AG10803 (cell line): ENCODE measurements at regions not wholly inside any gene's neighbourhood (a gene's known extent, or its start where the extent isn't known, plus 50 kb on each side); places are given as distances from the start of the nearest gene placed in this dataset.

ENCODE experiments used
- DNase-seq: peaks from one replicate; pipeline ENCODE4 v3.0.0; 2010; ENCODE audit warnings: low read depth
- H3K4me3 ChIP-seq: 2 replicates; pipeline ENCODE4 v1.5.1; 2011; ENCODE audit warnings: mild to moderate bottlenecking, low read length, control low read depth
- TF ChIP-seq, protein P1 (sequence below): conservative IDR thresholded peaks from 2 replicates; pipeline ENCODE4 v1.5.1; 2011; ENCODE audit warnings: mild to moderate bottlenecking, low read length, control low read depth, inconsistent platforms

DNA sequence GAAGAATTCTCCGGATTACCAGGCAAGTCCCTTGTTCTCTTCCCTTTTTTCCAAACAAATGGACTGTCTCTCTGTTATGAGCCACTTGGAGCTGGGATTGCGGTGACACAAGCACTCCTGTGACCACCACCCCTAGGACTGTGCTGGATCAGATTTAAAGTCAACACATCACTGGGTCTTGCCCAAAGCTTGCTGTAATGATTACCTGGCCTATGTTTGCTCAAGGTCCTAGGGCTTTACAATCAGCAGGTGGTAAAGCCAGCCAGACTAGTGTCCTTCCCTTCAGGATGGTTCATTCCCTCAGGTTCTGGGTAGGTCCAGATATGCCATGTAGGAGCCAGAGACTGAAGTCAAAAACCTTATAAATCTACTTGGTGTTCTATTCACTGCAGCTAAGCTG is 144.7 kb downstream of the COX18 start:
- no peak for DNase-seq
- TF ChIP-seq, protein P1, sequence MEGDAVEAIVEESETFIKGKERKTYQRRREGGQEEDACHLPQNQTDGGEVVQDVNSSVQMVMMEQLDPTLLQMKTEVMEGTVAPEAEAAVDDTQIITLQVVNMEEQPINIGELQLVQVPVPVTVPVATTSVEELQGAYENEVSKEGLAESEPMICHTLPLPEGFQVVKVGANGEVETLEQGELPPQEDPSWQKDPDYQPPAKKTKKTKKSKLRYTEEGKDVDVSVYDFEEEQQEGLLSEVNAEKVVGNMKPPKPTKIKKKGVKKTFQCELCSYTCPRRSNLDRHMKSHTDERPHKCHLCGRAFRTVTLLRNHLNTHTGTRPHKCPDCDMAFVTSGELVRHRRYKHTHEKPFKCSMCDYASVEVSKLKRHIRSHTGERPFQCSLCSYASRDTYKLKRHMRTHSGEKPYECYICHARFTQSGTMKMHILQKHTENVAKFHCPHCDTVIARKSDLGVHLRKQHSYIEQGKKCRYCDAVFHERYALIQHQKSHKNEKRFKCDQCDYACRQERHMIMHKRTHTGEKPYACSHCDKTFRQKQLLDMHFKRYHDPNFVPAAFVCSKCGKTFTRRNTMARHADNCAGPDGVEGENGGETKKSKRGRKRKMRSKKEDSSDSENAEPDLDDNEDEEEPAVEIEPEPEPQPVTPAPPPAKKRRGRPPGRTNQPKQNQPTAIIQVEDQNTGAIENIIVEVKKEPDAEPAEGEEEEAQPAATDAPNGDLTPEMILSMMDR = no peak
- no peak overlapping the region for H3K4me3 ChIP-seq

- no peak overlapping the region for H3K4me3 ChIP-seq
- TF ChIP-seq, protein P1 = no peak
- no peak for DNase-seq
Observed at GRCh38 chr4:72919937-72920336, 149.6 kb downstream of the COX18 start.

DNA sequence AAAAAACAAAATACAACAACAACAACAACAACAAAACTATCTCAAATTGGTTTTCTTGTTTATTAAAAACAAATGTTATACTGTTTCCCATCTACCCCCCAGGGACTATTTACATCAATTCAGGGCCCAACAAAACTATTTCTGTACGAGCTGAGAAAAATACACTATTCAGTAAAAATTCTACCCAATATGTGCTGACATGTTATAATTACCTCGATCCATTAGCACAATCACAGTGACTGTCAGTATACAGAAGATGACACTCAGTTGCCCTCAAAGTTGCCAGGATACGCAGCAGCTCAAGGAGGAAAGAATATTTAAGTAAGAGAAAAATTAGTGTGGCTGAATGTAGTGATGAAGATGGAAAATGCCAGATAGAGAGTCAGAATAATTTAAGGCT is 150.1 kb downstream of the COX18 start:
- TF ChIP-seq, protein P1 = no peak
- no peak for DNase-seq
- no peak overlapping the region for H3K4me3 ChIP-seq

- no peak overlapping the region for H3K4me3 ChIP-seq
- DNase-seq = no peak
- TF ChIP-seq, protein P1 = no peak
Observed at GRCh38 chr4:72918362-72918761, 151.2 kb downstream of the COX18 start.

DNA sequence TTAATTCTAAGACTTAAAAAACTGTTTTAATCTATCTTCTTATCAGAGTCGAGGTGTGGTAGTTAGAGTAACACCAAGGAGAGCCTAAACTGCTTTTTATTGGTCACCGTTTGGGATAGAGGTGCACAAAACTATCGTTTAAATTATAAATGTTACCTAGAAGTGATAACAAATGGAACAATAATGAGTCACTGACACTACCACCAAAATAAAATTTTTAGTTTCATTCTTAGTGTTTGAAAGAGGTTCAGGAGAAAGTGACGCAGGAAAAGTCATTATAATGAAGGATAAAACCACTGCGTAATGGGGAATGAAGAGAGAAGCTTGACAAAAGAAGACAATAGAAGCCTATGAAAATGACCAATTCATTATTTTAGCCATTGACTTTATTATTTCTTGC is 158.2 kb downstream of the COX18 start:
- TF ChIP-seq, protein P1 = no peak
- DNase-seq = no peak
- H3K4me3 ChIP-seq = no peak overlapping the region

DNA sequence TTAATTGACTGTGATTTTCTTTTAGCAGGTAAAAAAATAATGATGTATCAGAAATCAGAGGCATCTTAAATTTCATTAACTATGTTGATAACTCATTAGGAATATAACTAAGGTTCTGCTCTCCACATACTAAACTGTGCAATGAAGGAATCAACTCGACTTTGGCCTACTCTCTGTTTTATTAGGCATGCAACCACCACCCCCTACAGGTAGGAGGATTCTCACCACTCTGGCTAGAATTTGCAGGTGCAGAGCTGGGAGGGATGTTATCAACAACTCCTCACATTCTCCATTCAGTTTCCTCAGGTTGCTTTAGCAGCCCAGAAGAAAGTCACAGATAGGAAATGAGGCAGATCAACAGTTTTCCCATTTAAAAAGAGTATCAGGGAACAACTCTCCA is 160.1 kb downstream of the COX18 start:
- TF ChIP-seq, protein P1 = peak; percentile 50
- peak; percentile 4 for DNase-seq

DNA sequence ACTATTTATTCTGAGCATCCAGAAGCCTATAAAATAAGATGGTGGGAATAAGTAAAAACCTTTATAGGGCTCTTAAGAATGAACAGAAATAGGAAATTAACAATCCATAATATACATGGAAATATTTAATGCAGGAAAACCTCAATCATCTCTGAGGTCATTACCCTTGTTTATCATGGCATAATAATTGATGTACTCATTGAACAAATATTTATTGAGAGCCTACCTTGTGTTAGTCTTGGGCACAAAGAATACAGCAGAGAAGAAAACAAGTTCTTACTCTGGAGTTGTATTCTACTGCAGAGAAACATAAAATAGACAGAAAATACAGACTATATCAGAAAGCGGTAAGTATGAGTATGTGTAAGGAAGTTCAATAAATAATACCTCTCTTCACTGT is 167.2 kb downstream of the COX18 start:
- DNase-seq = no peak
- no peak overlapping the region for H3K4me3 ChIP-seq
- TF ChIP-seq, protein P1 = no peak

More for the DNA sequence above, 160.1 kb downstream of the COX18 start:
- no peak overlapping the region for H3K4me3 ChIP-seq
